ENCODE measurements at regions not wholly inside any gene's neighbourhood (a gene's known extent, or its start where the extent isn't known, plus 50 kb on each side); places are given as distances from the start of the nearest gene placed in this dataset.
"Not testable (repeated sequence)": the region's sequence is repeated elsewhere in the genome, so short reads cannot be mapped to it uniquely, and the experiment has no call there.

- H3K9me3 ChIP-seq (ENCODE audit: control insufficient read depth, low read length): no peaks in the 10 kb centered on the region
- H3K4me3 ChIP-seq (ENCODE audit: low read depth, low read length): no peak overlapping the region
- H3K4me1 ChIP-seq: no peaks in the 10 kb centered on the region
- H3K9ac ChIP-seq: no peak overlapping the region
- H3K27ac ChIP-seq: no peak overlapping the region
- H3K36me3 ChIP-seq (ENCODE audit: control insufficient read depth, insufficient read depth, low read length): no peaks in the 10 kb centered on the region
- no peak overlapping the region for H3K4me2 ChIP-seq (ENCODE audit: low read length)
- H2AFZ ChIP-seq: no peak overlapping the region
- H3K79me2 ChIP-seq: no peaks in the 10 kb centered on the region
- H3K27me3 ChIP-seq (ENCODE audit: control insufficient read depth, insufficient read depth, low read length): no peaks in the 10 kb centered on the region
- no peak for TF ChIP-seq CTCF (IDR thresholded peaks at IDR 0.05)
These were observed 83.4 kb downstream of the TNFRSF13B start for GRCh38 chr17:16888413-16889087.

GRCh38 chr17:16887523-16888095 lies 84.3 kb downstream of the TNFRSF13B start:
- Histone ChIP-seq H3K9ac (no peak overlapping the region), H3K79me2 (no peaks in the 10 kb centered on the region), H3K36me3 (ENCODE audit: control insufficient read depth, insufficient read depth, low read length) (no peaks in the 10 kb centered on the region), H2AFZ (no peak overlapping the region), H3K9me3 (ENCODE audit: control insufficient read depth, low read length) (no peaks in the 10 kb centered on the region), H3K4me3 (ENCODE audit: low read depth, low read length) (no peak overlapping the region), H3K4me2 (ENCODE audit: low read length) (no peak overlapping the region), H3K27me3 (ENCODE audit: control insufficient read depth, insufficient read depth, low read length) (no peaks in the 10 kb centered on the region), H3K4me1 (no peaks in the 10 kb centered on the region), H3K27ac (no peak overlapping the region)
- no peak for TF ChIP-seq CTCF (IDR thresholded peaks at IDR 0.05)

DNA sequence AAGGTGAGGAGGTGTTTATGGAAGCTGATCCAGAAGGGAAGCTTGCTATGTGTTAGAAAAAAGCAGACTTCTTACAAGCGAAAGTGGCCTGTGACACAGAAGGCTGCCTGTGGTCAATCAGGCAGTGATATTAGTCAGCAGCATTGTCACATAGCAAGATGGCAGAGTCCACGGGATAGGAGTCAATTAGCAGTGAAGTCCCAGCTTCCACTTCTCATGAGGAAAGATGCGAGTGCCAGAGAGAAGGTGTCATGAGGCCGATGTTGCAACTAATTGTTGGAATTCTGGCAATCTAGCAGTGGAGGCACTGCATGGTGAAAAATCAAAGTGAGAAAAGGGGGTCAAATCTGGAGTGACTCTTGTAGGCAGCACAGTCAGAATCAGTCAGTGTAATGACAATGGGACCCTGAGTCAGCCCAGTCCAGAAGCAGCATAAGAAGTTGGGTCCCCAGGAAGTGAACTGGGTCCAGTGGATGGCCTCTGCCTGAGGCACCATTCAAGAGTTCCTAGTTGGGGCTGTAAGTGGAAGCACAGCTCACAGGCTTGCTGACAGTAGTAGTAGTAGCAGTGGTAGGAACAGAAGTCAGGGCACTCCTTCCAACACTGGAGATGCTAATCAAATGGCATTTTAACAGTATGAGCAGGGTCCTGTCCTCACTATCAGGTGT lies 85.1 kb downstream of the TNFRSF13B start:
- Histone ChIP-seq H2AFZ (no peak overlapping the region), H3K9me3 (ENCODE audit: control insufficient read depth, low read length) (no peaks in the 10 kb centered on the region), H3K27ac (no peak overlapping the region), H3K79me2 (no peaks in the 10 kb centered on the region), H3K9ac (no peak overlapping the region), H3K4me2 (ENCODE audit: low read length) (no peak overlapping the region), H3K4me1 (no peaks in the 10 kb centered on the region), H3K4me3 (ENCODE audit: low read depth, low read length) (no peak overlapping the region), H3K36me3 (ENCODE audit: control insufficient read depth, insufficient read depth, low read length) (no peaks in the 10 kb centered on the region), H3K27me3 (ENCODE audit: control insufficient read depth, insufficient read depth, low read length) (no peaks in the 10 kb centered on the region)
- no peak for TF ChIP-seq CTCF (IDR thresholded peaks at IDR 0.05)

GRCh38 chr17:16885204-16885603 lies 86.7 kb downstream of the TNFRSF13B start:
- not testable (repeated sequence) for H3K4me3 ChIP-seq (ENCODE audit: low read depth, low read length); H3K79me2 ChIP-seq; H3K9ac ChIP-seq; H3K9me3 ChIP-seq (ENCODE audit: control insufficient read depth, low read length); H3K27ac ChIP-seq; H3K36me3 ChIP-seq (ENCODE audit: control insufficient read depth, insufficient read depth, low read length); H3K4me1 ChIP-seq; H2AFZ ChIP-seq; H3K4me2 ChIP-seq (ENCODE audit: low read length); H3K27me3 ChIP-seq (ENCODE audit: control insufficient read depth, insufficient read depth, low read length)

- H3K9ac ChIP-seq; H3K9me3 ChIP-seq (ENCODE audit: control insufficient read depth, low read length); H3K36me3 ChIP-seq (ENCODE audit: control insufficient read depth, insufficient read depth, low read length); H3K79me2 ChIP-seq; H3K27ac ChIP-seq; H3K27me3 ChIP-seq (ENCODE audit: control insufficient read depth, insufficient read depth, low read length); H3K4me3 ChIP-seq (ENCODE audit: low read depth, low read length); H3K4me2 ChIP-seq (ENCODE audit: low read length); H3K4me1 ChIP-seq; H2AFZ ChIP-seq: not testable (repeated sequence)
These were observed 89.0 kb downstream of the TNFRSF13B start for GRCh38 chr17:16882926-16883265.

All from parathyroid adenoma (tissue), 2 donors.